Stimulated activated CD4-positive, alpha-beta T cell treated with anti-CD3 and anti-CD28 coated beads, Interleukin-15, amount 100 ng/mL, for 1 hour (primary cell): ENCODE measurements at regions not wholly inside any gene's neighbourhood (a gene's known extent, or its start where the extent isn't known, plus 50 kb on each side); places are given as distances from the start of the nearest gene placed in this dataset.
A peak's percentile ranks its signal among the peaks of the same experiment; 100 is the strongest.
"Not testable (repeated sequence)": the region's sequence is repeated elsewhere in the genome, so short reads cannot be mapped to it uniquely, and the experiment has no call there.

Experiments used
- DNase-seq, 2 donors: peaks; one replicate each; pipeline ENCODE4 v3.0.0-alpha.2; 2020; ENCODE audit warnings: low read depth in 1 of 2, low spot score in 1 of 2

GRCh38 chr13:99074693-99075092 lies 96.8 kb upstream of the DOCK9 start:
- no peak for DNase-seq

DNA sequence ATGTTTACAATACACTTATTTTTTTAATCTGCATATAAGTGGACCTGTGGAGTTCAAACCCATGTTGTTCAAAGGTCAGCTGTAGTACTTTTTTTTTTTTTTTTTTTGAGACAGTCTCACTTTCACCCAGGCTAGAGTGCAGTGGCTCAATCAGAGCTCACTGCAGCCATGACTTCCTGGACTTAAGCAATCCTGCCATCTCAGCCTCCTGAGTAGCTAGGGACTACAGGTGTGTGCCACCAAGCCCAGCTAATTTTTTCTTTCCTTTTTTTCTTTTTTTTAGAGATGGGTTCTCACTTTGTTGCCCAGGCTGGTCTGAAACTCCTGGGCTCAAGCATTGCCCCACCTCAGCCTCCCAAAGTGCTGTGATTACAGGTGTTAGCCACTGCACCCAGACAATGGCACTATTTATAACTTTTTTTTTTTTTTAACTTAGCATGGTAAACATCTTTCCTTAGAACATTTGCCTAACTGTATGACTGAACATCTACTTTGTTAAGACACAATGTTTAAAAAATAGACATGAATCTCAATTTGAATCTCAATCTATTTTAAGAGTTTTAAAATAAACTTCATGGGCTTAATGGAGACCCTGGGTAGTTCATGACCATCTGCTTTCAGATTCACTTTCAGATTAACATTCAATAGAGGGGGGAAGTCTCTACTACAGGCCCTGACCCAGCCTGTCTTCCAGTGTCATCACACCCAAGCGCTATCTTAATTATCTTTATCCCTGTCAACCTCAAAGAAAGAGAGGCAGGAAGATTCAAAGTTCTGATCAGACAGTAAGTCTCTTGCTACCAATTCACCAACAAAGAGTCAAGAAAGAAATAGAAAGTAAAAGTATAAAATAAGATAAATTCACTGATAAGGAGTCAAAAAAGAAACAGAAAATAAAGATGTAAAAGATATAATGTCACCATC lies 97.7 kb upstream of the DOCK9 start:
- no peak for DNase-seq

GRCh38 chr13:99078017-99078771 lies 100.3 kb upstream of the DOCK9 start:
- DNase-seq: no peak

GRCh38 chr13:99080131-99080530 lies 102.3 kb upstream of the DOCK9 start:
- no peak for DNase-seq

DNA sequence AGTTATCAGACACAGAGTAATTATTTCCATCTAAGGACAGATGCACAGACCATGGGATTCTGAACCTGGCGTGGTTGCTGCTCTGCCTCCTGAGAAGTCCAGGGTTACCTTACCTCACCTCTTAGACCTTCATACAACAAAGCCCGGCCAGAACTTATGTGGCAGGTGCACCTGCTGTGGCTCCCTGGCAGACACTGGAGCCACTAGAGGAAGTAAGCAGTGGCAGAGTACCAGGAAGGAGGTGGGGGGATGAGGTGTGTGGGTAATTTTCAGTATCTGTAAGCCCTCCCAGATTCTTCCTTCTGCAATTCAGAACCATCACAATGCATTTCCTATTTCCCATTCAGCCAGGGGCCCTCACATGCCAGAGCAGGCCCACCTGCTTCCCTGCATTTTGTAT lies 106.1 kb upstream of the DOCK9 start:
- DNase-seq: no peak

GRCh38 chr13:99085139-99085807 lies 107.4 kb upstream of the DOCK9 start:
- DNase-seq: no peak

GRCh38 chr13:99085808-99086266 lies 108.0 kb upstream of the DOCK9 start:
- DNase-seq: no peak

- peak; percentile 55 to 63 for DNase-seq
Measured at GRCh38 chr13:99086267-99087097, 108.6 kb upstream of the DOCK9 start.

GRCh38 chr13:99087098-99087953 lies 109.5 kb upstream of the DOCK9 start:
- DNase-seq: peak; percentile 88 to 89

- peak in 1 of 2 donors; percentile 12 for DNase-seq
Measured at GRCh38 chr13:99087954-99088491, 110.2 kb upstream of the DOCK9 start.

DNA sequence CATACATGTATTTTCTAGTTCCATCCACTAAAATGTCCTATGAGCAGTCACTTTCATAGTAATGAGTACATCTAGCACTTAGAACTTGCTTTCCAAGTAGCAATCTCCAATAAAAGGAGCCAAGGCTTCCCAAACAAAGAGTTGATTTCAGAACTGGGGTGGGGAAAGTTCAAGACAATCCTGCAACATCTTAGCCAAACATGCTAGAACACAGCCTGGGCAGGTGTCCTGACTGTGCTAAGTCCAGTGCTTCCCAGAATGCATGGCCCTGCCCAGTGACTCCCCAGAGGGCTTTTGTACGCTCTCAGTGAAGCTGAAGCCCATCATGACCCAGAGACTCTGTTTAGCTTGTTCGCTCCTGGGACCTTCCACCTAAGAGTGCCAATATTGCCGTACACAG lies 106.7 kb upstream of the UBAC2 start:
- DNase-seq: no peak

GRCh38 chr13:99101831-99102230 lies 98.8 kb upstream of the UBAC2 start:
- DNase-seq: not testable (repeated sequence)

GRCh38 chr13:99103536-99103935 lies 97.1 kb upstream of the UBAC2 start:
- DNase-seq: no peak

GRCh38 chr13:99104396-99104795 lies 96.3 kb upstream of the UBAC2 start:
- DNase-seq: no peak

DNA sequence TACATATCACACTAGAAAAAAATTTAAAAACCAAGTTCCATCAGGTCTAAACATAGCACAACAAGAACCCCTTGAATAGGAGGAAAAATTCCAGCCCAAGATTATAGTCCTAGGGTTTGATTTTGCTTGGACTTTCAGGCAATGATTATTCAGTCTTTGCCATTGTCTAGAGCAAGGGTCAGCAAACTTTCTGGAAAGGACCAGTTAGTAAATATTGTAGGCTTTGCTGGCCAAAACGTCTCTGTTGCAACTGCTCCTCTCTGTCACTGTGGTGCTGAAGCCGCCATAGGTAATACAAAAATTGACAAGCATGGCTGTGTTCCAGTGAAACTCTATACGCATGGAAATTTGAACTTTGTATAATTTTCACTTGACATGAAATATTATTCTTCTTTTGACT lies 95.5 kb upstream of the UBAC2 start:
- no peak for DNase-seq

- DNase-seq: no peak
Measured at GRCh38 chr13:99113351-99113750, 87.3 kb upstream of the UBAC2 start.

GRCh38 chr13:99118179-99118578 lies 82.5 kb upstream of the UBAC2 start:
- no peak for DNase-seq

DNA sequence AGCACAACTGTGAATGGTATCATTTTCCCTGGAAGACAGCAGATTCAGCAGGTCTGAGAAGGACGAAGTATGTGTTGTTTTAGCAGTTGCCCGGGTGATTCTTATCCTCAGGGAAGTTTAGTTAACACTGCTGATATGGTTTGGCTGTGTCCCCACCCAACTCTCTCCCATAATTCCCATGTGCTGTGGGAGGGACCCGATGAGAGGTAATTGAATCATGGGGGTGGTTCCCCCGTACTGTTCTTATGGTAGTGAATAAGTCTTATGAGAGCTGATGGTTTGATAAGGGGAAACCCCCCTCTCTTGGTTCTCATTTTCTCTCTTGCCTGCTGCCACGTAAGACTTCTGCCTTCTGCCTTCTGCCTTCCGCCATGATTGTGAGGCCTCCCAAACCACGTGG lies 81.0 kb upstream of the UBAC2 start:
- DNase-seq: peak in 1 of 2 donors; percentile 6

DNA sequence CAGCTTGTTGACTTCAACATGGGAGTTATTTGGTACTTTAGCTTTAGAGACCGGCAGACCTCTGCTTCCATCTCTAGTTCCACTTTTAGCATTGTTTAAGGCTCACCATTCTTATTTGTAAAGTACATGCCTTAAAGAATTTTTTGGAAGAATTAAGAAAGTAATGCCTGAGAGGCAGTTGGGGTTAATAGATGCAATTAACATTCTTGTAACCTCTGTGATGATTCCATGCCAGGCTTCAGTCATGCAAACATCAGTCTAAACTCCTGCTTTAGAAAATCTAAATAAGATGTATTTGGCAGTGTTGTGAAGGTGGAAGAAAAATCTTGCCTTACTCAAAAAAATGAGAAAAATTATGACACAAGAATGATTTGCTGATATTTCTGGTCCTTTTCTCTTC lies 79.9 kb upstream of the UBAC2 start:
- DNase-seq: no peak

DNA sequence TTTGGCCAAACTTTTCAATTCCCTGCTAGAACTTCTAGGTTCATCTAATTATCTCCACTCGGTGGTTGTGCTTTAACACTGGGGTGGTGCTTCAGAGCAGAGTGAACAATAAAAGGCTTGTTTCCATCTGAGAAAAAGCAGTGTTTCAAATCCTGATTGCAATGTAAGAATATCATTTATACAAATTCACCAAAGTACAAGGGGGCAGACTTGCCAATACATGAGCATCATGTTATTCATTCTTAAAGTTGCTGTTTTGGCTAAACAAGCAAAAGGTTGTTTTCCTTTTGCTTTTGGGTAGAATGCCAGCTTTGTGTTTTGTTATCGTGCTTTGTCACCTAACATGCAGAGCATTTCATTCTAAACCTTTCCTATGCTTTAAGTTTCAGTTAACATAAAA lies 78.5 kb upstream of the UBAC2 start:
- no peak for DNase-seq
